ENCODE measurements at regions not wholly inside any gene's neighbourhood (a gene's known extent, or its start where the extent isn't known, plus 50 kb on each side); places are given as distances from the start of the nearest gene placed in this dataset.

DNA sequence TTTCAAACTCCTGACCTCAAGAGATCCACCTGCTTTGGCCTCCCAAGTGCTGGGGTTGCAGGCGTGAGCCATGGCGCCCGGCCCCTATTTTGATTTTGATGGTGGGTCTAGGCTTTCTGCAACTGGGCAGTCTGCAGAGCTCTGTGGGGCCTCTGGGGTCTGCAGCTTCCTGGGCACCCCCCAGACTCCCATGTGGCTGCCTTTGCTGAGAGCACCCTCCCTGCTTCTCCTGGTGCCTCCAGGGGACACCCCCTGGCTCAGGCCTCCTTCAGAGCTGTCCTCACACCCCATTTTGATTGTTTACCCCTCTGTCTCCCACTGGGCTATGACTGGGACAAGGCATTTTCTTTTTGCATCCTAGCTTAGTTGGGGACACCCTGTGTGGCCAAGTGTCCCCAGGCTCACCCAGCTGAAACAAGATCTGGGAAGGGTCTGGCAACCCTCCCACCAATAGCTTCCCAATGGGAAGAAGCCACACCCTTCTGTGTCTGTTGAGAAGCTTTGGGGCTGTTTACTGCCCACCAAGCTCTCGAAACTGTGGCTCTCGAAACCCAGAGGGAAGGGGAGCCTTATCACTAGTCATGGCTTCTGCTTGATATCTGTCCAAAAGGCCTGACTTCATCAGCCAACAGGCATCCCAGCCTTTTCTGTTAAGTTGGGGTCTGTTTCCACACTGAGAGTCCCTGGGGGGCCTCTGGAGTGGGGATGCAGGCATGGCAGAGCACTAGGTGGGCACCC lies 204.4 kb upstream of the IER5L start:
- TF ChIP-seq, protein P1, sequence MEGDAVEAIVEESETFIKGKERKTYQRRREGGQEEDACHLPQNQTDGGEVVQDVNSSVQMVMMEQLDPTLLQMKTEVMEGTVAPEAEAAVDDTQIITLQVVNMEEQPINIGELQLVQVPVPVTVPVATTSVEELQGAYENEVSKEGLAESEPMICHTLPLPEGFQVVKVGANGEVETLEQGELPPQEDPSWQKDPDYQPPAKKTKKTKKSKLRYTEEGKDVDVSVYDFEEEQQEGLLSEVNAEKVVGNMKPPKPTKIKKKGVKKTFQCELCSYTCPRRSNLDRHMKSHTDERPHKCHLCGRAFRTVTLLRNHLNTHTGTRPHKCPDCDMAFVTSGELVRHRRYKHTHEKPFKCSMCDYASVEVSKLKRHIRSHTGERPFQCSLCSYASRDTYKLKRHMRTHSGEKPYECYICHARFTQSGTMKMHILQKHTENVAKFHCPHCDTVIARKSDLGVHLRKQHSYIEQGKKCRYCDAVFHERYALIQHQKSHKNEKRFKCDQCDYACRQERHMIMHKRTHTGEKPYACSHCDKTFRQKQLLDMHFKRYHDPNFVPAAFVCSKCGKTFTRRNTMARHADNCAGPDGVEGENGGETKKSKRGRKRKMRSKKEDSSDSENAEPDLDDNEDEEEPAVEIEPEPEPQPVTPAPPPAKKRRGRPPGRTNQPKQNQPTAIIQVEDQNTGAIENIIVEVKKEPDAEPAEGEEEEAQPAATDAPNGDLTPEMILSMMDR (IDR thresholded peaks at IDR 0.05), result no peak
- no peak for TF ChIP-seq ZFX (IDR thresholded peaks at IDR 0.05; ENCODE audit: borderline replicate concordance)

All from 22Rv1 (cell line).